ENCODE measurements at regions not wholly inside any gene's neighbourhood (a gene's known extent, or its start where the extent isn't known, plus 50 kb on each side); places are given as distances from the start of the nearest gene placed in this dataset.
A peak's percentile ranks its signal among the peaks of the same experiment; 100 is the strongest.

GRCh38 chr13:97130190-97130589, 91.9 kb upstream of the MBNL2 start:
- peaks cover 8% of the 10 kb centered on the region for H3K4me1 ChIP-seq (ENCODE audit: control insufficient read depth, insufficient read depth, low read length)
- no peaks in the 10 kb centered on the region for H3K27me3 ChIP-seq (ENCODE audit: control insufficient read depth, insufficient read depth, low read length)
- no peaks in the 10 kb centered on the region for H3K36me3 ChIP-seq (ENCODE audit: control insufficient read depth, insufficient read depth, low read length)
- no peak overlapping the region for H3K4me3 ChIP-seq (ENCODE audit: low read depth, low read length)
- no peak overlapping the region for H3K27ac ChIP-seq (ENCODE audit: low read depth, low read length)
- DNase-seq (ENCODE audit: low read depth in 4 of 6, low spot score in 6 of 6): no peak
- no CpG with 5 or more reads among the region's 1 CpG for WGBS (ENCODE audit: insufficient coverage)
- H3K9me3 ChIP-seq (ENCODE audit: control insufficient read depth, insufficient read depth, low read length): no peaks in the 10 kb centered on the region

GRCh38 chr13:97131447-97131846, 90.7 kb upstream of the MBNL2 start:
- Histone ChIP-seq H3K27ac (ENCODE audit: low read depth, low read length) (no peak overlapping the region), H3K4me1 (ENCODE audit: control insufficient read depth, insufficient read depth, low read length) (no peaks in the 10 kb centered on the region), H3K4me3 (ENCODE audit: low read depth, low read length) (no peak overlapping the region), H3K9me3 (ENCODE audit: control insufficient read depth, insufficient read depth, low read length) (no peaks in the 10 kb centered on the region), H3K36me3 (ENCODE audit: control insufficient read depth, insufficient read depth, low read length) (no peaks in the 10 kb centered on the region), H3K27me3 (ENCODE audit: control insufficient read depth, insufficient read depth, low read length) (no peaks in the 10 kb centered on the region)
- DNase-seq (ENCODE audit: low read depth in 4 of 6, low spot score in 6 of 6): no peak
- 84% methylated on average over 4 of the region's 4 CpGs for WGBS (ENCODE audit: insufficient coverage)

- 100% methylated on average over 2 of the region's 3 CpGs for WGBS (ENCODE audit: insufficient coverage)
Observed at GRCh38 chr13:97133554-97133953, 88.6 kb upstream of the MBNL2 start.

GRCh38 chr13:97133955-97134354, 88.2 kb upstream of the MBNL2 start:
- Histone ChIP-seq H3K36me3 (ENCODE audit: control insufficient read depth, insufficient read depth, low read length) (no peaks in the 10 kb centered on the region), H3K9me3 (ENCODE audit: control insufficient read depth, insufficient read depth, low read length) (no peaks in the 10 kb centered on the region), H3K27me3 (ENCODE audit: control insufficient read depth, insufficient read depth, low read length) (no peaks in the 10 kb centered on the region), H3K27ac (ENCODE audit: low read depth, low read length) (no peak overlapping the region), H3K4me1 (ENCODE audit: control insufficient read depth, insufficient read depth, low read length) (no peaks in the 10 kb centered on the region), H3K4me3 (ENCODE audit: low read depth, low read length) (no peak overlapping the region)
- DNase-seq (ENCODE audit: low read depth in 4 of 6, low spot score in 6 of 6): no peak
- 88% methylated on average over 3 of the region's 3 CpGs for WGBS (ENCODE audit: insufficient coverage)

More at GRCh38 chr13:97133554-97133953, 88.6 kb upstream of the MBNL2 start:
- no peaks in the 10 kb centered on the region for H3K36me3 ChIP-seq (ENCODE audit: control insufficient read depth, insufficient read depth, low read length)
- H3K27me3 ChIP-seq (ENCODE audit: control insufficient read depth, insufficient read depth, low read length): no peaks in the 10 kb centered on the region
- no peaks in the 10 kb centered on the region for H3K9me3 ChIP-seq (ENCODE audit: control insufficient read depth, insufficient read depth, low read length)
- DNase-seq (ENCODE audit: low read depth in 4 of 6, low spot score in 6 of 6): no peak
- H3K27ac ChIP-seq (ENCODE audit: low read depth, low read length): no peak overlapping the region
- no peak overlapping the region for H3K4me3 ChIP-seq (ENCODE audit: low read depth, low read length)
- no peaks in the 10 kb centered on the region for H3K4me1 ChIP-seq (ENCODE audit: control insufficient read depth, insufficient read depth, low read length)

GRCh38 chr13:97134364-97135095, 87.6 kb upstream of the MBNL2 start:
- Histone ChIP-seq H3K27ac (ENCODE audit: low read depth, low read length) (no peak overlapping the region), H3K9me3 (ENCODE audit: control insufficient read depth, insufficient read depth, low read length) (no peaks in the 10 kb centered on the region), H3K27me3 (ENCODE audit: control insufficient read depth, insufficient read depth, low read length) (no peaks in the 10 kb centered on the region), H3K4me3 (ENCODE audit: low read depth, low read length) (no peak overlapping the region), H3K36me3 (ENCODE audit: control insufficient read depth, insufficient read depth, low read length) (no peaks in the 10 kb centered on the region), H3K4me1 (ENCODE audit: control insufficient read depth, insufficient read depth, low read length) (no peaks in the 10 kb centered on the region)
- no peak for DNase-seq (ENCODE audit: low read depth in 4 of 6, low spot score in 6 of 6)
- WGBS (ENCODE audit: insufficient coverage): 98% methylated on average over 11 of the region's 11 CpGs

- Histone ChIP-seq H3K9me3 (ENCODE audit: control insufficient read depth, insufficient read depth, low read length) (no peaks in the 10 kb centered on the region), H3K36me3 (ENCODE audit: control insufficient read depth, insufficient read depth, low read length) (no peaks in the 10 kb centered on the region), H3K4me3 (ENCODE audit: low read depth, low read length) (no peak overlapping the region), H3K27me3 (ENCODE audit: control insufficient read depth, insufficient read depth, low read length) (no peaks in the 10 kb centered on the region), H3K27ac (ENCODE audit: low read depth, low read length) (no peak overlapping the region), H3K4me1 (ENCODE audit: control insufficient read depth, insufficient read depth, low read length) (no peaks in the 10 kb centered on the region)
- no peak for DNase-seq (ENCODE audit: low read depth in 4 of 6, low spot score in 6 of 6)
- no CpG with 5 or more reads among the region's 4 CpGs for WGBS (ENCODE audit: insufficient coverage)
Observed at GRCh38 chr13:97135883-97136282, 86.2 kb upstream of the MBNL2 start.

- Histone ChIP-seq H3K27ac (ENCODE audit: low read depth, low read length) (no peak overlapping the region), H3K27me3 (ENCODE audit: control insufficient read depth, insufficient read depth, low read length) (no peaks in the 10 kb centered on the region)
- WGBS (ENCODE audit: insufficient coverage): 37% methylated on average over 2 of the region's 3 CpGs
Observed at GRCh38 chr13:97136418-97136817, 85.7 kb upstream of the MBNL2 start.

GRCh38 chr13:97139691-97140090, 82.4 kb upstream of the MBNL2 start:
- 20% methylated on average over 1 of the region's 3 CpGs for WGBS (ENCODE audit: insufficient coverage)
- no peak for DNase-seq (ENCODE audit: low read depth in 4 of 6, low spot score in 6 of 6)
- no peaks in the 10 kb centered on the region for H3K36me3 ChIP-seq (ENCODE audit: control insufficient read depth, insufficient read depth, low read length)
- H3K27ac ChIP-seq (ENCODE audit: low read depth, low read length): no peak overlapping the region
- no peaks in the 10 kb centered on the region for H3K27me3 ChIP-seq (ENCODE audit: control insufficient read depth, insufficient read depth, low read length)
- H3K9me3 ChIP-seq (ENCODE audit: control insufficient read depth, insufficient read depth, low read length): no peaks in the 10 kb centered on the region
- H3K4me3 ChIP-seq (ENCODE audit: low read depth, low read length): no peak overlapping the region
- H3K4me1 ChIP-seq (ENCODE audit: control insufficient read depth, insufficient read depth, low read length): no peaks in the 10 kb centered on the region

More at GRCh38 chr13:97136418-97136817, 85.7 kb upstream of the MBNL2 start:
- Histone ChIP-seq H3K9me3 (ENCODE audit: control insufficient read depth, insufficient read depth, low read length) (no peaks in the 10 kb centered on the region), H3K4me1 (ENCODE audit: control insufficient read depth, insufficient read depth, low read length) (no peaks in the 10 kb centered on the region), H3K36me3 (ENCODE audit: control insufficient read depth, insufficient read depth, low read length) (no peaks in the 10 kb centered on the region), H3K4me3 (ENCODE audit: low read depth, low read length) (no peak overlapping the region)
- no peak for DNase-seq (ENCODE audit: low read depth in 4 of 6, low spot score in 6 of 6)

- Histone ChIP-seq H3K27ac (ENCODE audit: low read depth, low read length) (no peak overlapping the region), H3K27me3 (ENCODE audit: control insufficient read depth, insufficient read depth, low read length) (no peaks in the 10 kb centered on the region), H3K36me3 (ENCODE audit: control insufficient read depth, insufficient read depth, low read length) (no peaks in the 10 kb centered on the region), H3K4me3 (ENCODE audit: low read depth, low read length) (no peak overlapping the region), H3K9me3 (ENCODE audit: control insufficient read depth, insufficient read depth, low read length) (no peaks in the 10 kb centered on the region), H3K4me1 (ENCODE audit: control insufficient read depth, insufficient read depth, low read length) (no peaks in the 10 kb centered on the region)
- WGBS (ENCODE audit: insufficient coverage): 71% methylated on average over 1 of the region's 6 CpGs
- peak in 1 of 6 donors; percentile 56 for DNase-seq (ENCODE audit: low read depth in 4 of 6, low spot score in 6 of 6)
Observed at GRCh38 chr13:97140131-97140530, 82.0 kb upstream of the MBNL2 start.

GRCh38 chr13:97140611-97141010, 81.5 kb upstream of the MBNL2 start:
- no CpG with 5 or more reads among the region's 3 CpGs for WGBS (ENCODE audit: insufficient coverage)
- H3K9me3 ChIP-seq (ENCODE audit: control insufficient read depth, insufficient read depth, low read length): no peaks in the 10 kb centered on the region
- no peaks in the 10 kb centered on the region for H3K27me3 ChIP-seq (ENCODE audit: control insufficient read depth, insufficient read depth, low read length)
- no peaks in the 10 kb centered on the region for H3K36me3 ChIP-seq (ENCODE audit: control insufficient read depth, insufficient read depth, low read length)
- no peak overlapping the region for H3K27ac ChIP-seq (ENCODE audit: low read depth, low read length)
- peak in 1 of 6 donors; percentile 73 for DNase-seq (ENCODE audit: low read depth in 4 of 6, low spot score in 6 of 6)
- no peaks in the 10 kb centered on the region for H3K4me1 ChIP-seq (ENCODE audit: control insufficient read depth, insufficient read depth, low read length)
- no peak overlapping the region for H3K4me3 ChIP-seq (ENCODE audit: low read depth, low read length)
